Right lobe of liver (tissue), 6 donors: ENCODE measurements at regions not wholly inside any gene's neighbourhood (a gene's known extent, or its start where the extent isn't known, plus 50 kb on each side); places are given as distances from the start of the nearest gene placed in this dataset.
"Not testable (repeated sequence)": the region's sequence is repeated elsewhere in the genome, so short reads cannot be mapped to it uniquely, and the experiment has no call there.

Experiments used
- ATAC-seq, 4 donors: fragments of 200-7000 bp; cut with Tn5 transposase; one replicate each; pipeline ENCODE4 v1.9.1; 2020; ENCODE audit warnings: mild to moderate bottlenecking in 4 of 4, moderate library complexity in 4 of 4
- DNase-seq, 3 donors: peaks; one replicate each; pipeline ENCODE4 v3.0.0-alpha.2; 2020
- H3K27ac ChIP-seq, 3 donors: fragments of 200-600 bp; one replicate each; pipeline ENCODE4 v1.8.0; 2022
- H3K27me3 ChIP-seq, 2 donors: fragments of 200-600 bp; one replicate each; pipeline ENCODE4 v1.8.0; 2022
- H3K36me3 ChIP-seq, 4 donors: fragments of 200-600 bp; sonication (generic) in 1 of 4; one replicate each; pipeline versions ENCODE4 v1.5.1 to v1.8.0; 2017 to 2022; ENCODE audit warnings: control low read depth in 1 of 4
- H3K4me1 ChIP-seq, 4 donors: fragments of 200-600 bp; sonication (generic) in 1 of 4; one replicate each; pipeline versions ENCODE4 v1.5.1 to v1.8.0; 2017 to 2022; ENCODE audit warnings: control low read depth in 1 of 4
- H3K4me3 ChIP-seq, 3 donors: fragments of 200-600 bp; one replicate each; pipeline ENCODE4 v1.8.0; 2022
- H3K9me3 ChIP-seq, 4 donors: fragments of 200-600 bp; sonication (generic) in 1 of 4; one replicate each; pipeline versions ENCODE4 v1.5.1 to v1.8.0; 2017 to 2022; ENCODE audit warnings: control low read depth in 1 of 4
- CTCF ChIP-seq, 4 donors: fragments of 200-600 bp in 3 of 4; fragments of 450-650 bp in 1 of 4; IDR thresholded peaks; one replicate each; pipeline versions ENCODE4 v1.5.1 to v1.8.0; 2016 to 2022; ENCODE audit warnings: antibody characterized with exemption in 4 of 4, mild to moderate bottlenecking in 2 of 4
- POLR2A ChIP-seq: fragments of 450-650 bp; IDR thresholded peaks from one replicate; pipeline ENCODE4 v1.6.1; 2017; ENCODE audit warnings: antibody characterized with exemption, mild to moderate bottlenecking
- WGBS: methylation state at CpG from one replicate; pipeline ENCODE4 v1.1.6; 2018; ENCODE audit warnings: low coverage, low lambda C conversion rate; ENCODE audit not compliant: insufficient coverage; ENCODE audit errors: missing lambda C conversion rate; 5-methylcytosine and 5-hydroxymethylcytosine counted together
- intact Hi-C, 2 donors: fragments of 100-400 bp; cut with DNase I; formaldehyde crosslinking; loops; one replicate each; pipeline versions ENCODE4 v1.11.2 to v1.14.1; 2022
- donor health status: DM: no; HTN: yes; CAD: no.
- donor health status: DM: no; HTN: no; CAD: no.
- donor health status: DM: no; HTN: no; CAD: no.
- donor health status: DM: no; HTN: yes; CAD: no.
- donor health status: DM: no; HTN: yes; CAD: no.

GRCh38 chr16:60645541-60645940, 1390.7 kb downstream of the CDH8 start:
- no peak for ATAC-seq
- Histone ChIP-seq H3K27ac (no peak overlapping the region), H3K27me3 (no peaks in the 10 kb centered on the region), H3K9me3 (no peaks in the 10 kb centered on the region), H3K4me3 (no peak overlapping the region), H3K4me1 (no peaks in the 10 kb centered on the region), H3K36me3 (no peaks in the 10 kb centered on the region)
- TF ChIP-seq CTCF (IDR thresholded peaks at IDR 0.05) (no peak), POLR2A (no peak)
- no peak for DNase-seq
- WGBS: 43% methylated on average over 3 of the region's 3 CpGs
- intact Hi-C loops: no loop called here

GRCh38 chr16:60642956-60643355, 1393.3 kb downstream of the CDH8 start:
- H3K4me3 ChIP-seq: no peak overlapping the region
- ATAC-seq (no peak), DNase-seq (no peak)
- H3K27me3 ChIP-seq: no peaks in the 10 kb centered on the region
- no peaks in the 10 kb centered on the region for H3K4me1 ChIP-seq
- no peak overlapping the region for H3K27ac ChIP-seq
- H3K36me3 ChIP-seq: no peaks in the 10 kb centered on the region
- TF ChIP-seq CTCF (IDR thresholded peaks at IDR 0.05) (no peak), POLR2A (no peak)
- intact Hi-C loops: no loop called here
- no peaks in the 10 kb centered on the region for H3K9me3 ChIP-seq

- no peak for DNase-seq
- WGBS: 58% methylated on average over 12 of the region's 17 CpGs
- no peak overlapping the region for H3K4me3 ChIP-seq
- no peak overlapping the region for H3K27ac ChIP-seq
- TF ChIP-seq CTCF (IDR thresholded peaks at IDR 0.05) (no peak), POLR2A (no peak)
- no peak for ATAC-seq
- H3K36me3 ChIP-seq: no peaks in the 10 kb centered on the region
- H3K4me1 ChIP-seq: no peaks in the 10 kb centered on the region
- H3K27me3 ChIP-seq: no peaks in the 10 kb centered on the region
- no peaks in the 10 kb centered on the region for H3K9me3 ChIP-seq
- intact Hi-C loops: no loop called here
Observed at GRCh38 chr16:60641067-60641665, 1395.1 kb downstream of the CDH8 start.

- ATAC-seq (no peak), DNase-seq (no peak)
- 61% methylated on average over 3 of the region's 3 CpGs for WGBS
- H3K4me1 ChIP-seq: no peaks in the 10 kb centered on the region
- H3K27ac ChIP-seq: no peak overlapping the region
- TF ChIP-seq POLR2A: no peak
- TF ChIP-seq CTCF (IDR thresholded peaks at IDR 0.05): no peak
- H3K4me3 ChIP-seq: no peak overlapping the region
- no peaks in the 10 kb centered on the region for H3K27me3 ChIP-seq
- intact Hi-C loops: no loop called here
- H3K9me3 ChIP-seq: no peaks in the 10 kb centered on the region
- H3K36me3 ChIP-seq: no peaks in the 10 kb centered on the region
Observed at GRCh38 chr16:60640038-60640437, 1396.2 kb downstream of the CDH8 start.

- H3K4me3 ChIP-seq, ATAC-seq, H3K9me3 ChIP-seq, H3K36me3 ChIP-seq, H3K4me1 ChIP-seq, H3K27ac ChIP-seq, DNase-seq, intact Hi-C loops, H3K27me3 ChIP-seq: not testable (repeated sequence)
- 36% methylated on average over 5 of the region's 5 CpGs for WGBS
Observed at GRCh38 chr16:60636636-60637035, 1399.6 kb downstream of the CDH8 start.
